ENCODE measurements at regions not wholly inside any gene's neighbourhood (a gene's known extent, or its start where the extent isn't known, plus 50 kb on each side); places are given as distances from the start of the nearest gene placed in this dataset.

- no peak overlapping the region for H2AFZ ChIP-seq (ENCODE audit: low read length)
- peaks cover 28 to 37% of the 10 kb centered on the region in 2 experiments for H3K9me3 Mint-ChIP-seq
Observed at GRCh38 chr3:87468235-87468634, 191.9 kb upstream of the POU1F1 start.

More at GRCh38 chr3:87468235-87468634, 191.9 kb upstream of the POU1F1 start:
- Histone ChIP-seq H2BK120ac (ENCODE audit: low read depth, low read length, poor library complexity, severe bottlenecking) (no peak overlapping the region), H2AK5ac (ENCODE audit: insufficient read length, low read length) (no peak overlapping the region), H3T11ph (ENCODE audit: low read length) (no peak overlapping the region), H3K27ac (ENCODE audit: insufficient read length, low read depth, low read length) (no peak overlapping the region), H2BK20ac (ENCODE audit: low read depth, low read length, poor library complexity, severe bottlenecking) (no peak overlapping the region), H3K56ac (ENCODE audit: insufficient read length, low read depth, low read length) (no peak overlapping the region), H2BK15ac (ENCODE audit: low read depth, low read length) (no peak overlapping the region), H4K91ac (ENCODE audit: insufficient read length, low read depth, low read length) (no peak overlapping the region), H3K4me2 (ENCODE audit: insufficient read depth, insufficient read length, low read length) (no peak overlapping the region), H3K27me3 (ENCODE audit: insufficient read depth, low read length) (no peaks in the 10 kb centered on the region), H4K20me1 (ENCODE audit: control insufficient read depth, insufficient read depth, insufficient read length) (no peaks in the 10 kb centered on the region), H4K5ac (ENCODE audit: insufficient read length, low read depth, low read length) (no peak overlapping the region), H3K4me1 (ENCODE audit: insufficient read depth, low read length) (no peaks in the 10 kb centered on the region), H3K14ac (ENCODE audit: insufficient read depth, low read length) (no peak overlapping the region), H3K9ac (ENCODE audit: extremely low read depth, insufficient read length, low read length) (no peak overlapping the region), H3K23me2 (ENCODE audit: insufficient read length, low read depth, low read length, poor library complexity, severe bottlenecking) (no peaks in the 10 kb centered on the region), H3K79me2 (ENCODE audit: insufficient read depth, low read length) (no peaks in the 10 kb centered on the region), H3K4ac (ENCODE audit: low read depth, low read length) (no peak overlapping the region), H3K23ac (ENCODE audit: insufficient read length, low read depth, low read length) (no peak overlapping the region), H2BK5ac (ENCODE audit: insufficient read length, low read length) (no peak overlapping the region), H2BK12ac (ENCODE audit: insufficient read length, low read depth, low read length) (no peak overlapping the region), H3K79me1 (ENCODE audit: insufficient read depth, low read depth, low read length, poor library complexity, severe bottlenecking) (no peaks in the 10 kb centered on the region), H4K8ac (replicated peaks; ENCODE audit: insufficient read length, low read depth, low read length) (no peak overlapping the region), H3K9me3 (ENCODE audit: control insufficient read depth, low read depth, low read length) (no peaks in the 10 kb centered on the region), H3K18ac (ENCODE audit: insufficient read length, low read depth, low read length) (no peak overlapping the region)
- Mint-ChIP-seq H3K4me3 (no peak overlapping the region), H3K4me1 (no peaks in the 10 kb centered on the region), H3K36me3 (ENCODE audit: insufficient read depth in 1 of 3, low read depth in 3 of 3) (peaks cover 4 to 21% (median 13%) of the 10 kb centered on the region in 3 experiments; a peak in 6 of 7 replicates), H3K27me3 (ENCODE audit: low read depth) (no peaks in the 10 kb centered on the region), H3K27ac (no peak overlapping the region)
- TF ChIP-seq CTCF (conservative IDR thresholded peaks at IDR 0.05), result no peak
- WGBS (ENCODE audit: extremely low coverage, insufficient read length, low lambda C conversion rate), result no CpG with 5 or more reads among the region's 2 CpGs
- no peak for DNase-seq

Measured in H9 (cell line).